ENCODE measurements at regions not wholly inside any gene's neighbourhood (a gene's known extent, or its start where the extent isn't known, plus 50 kb on each side); places are given as distances from the start of the nearest gene placed in this dataset.

GRCh38 chr3:26171006-26171405 is 381.1 kb downstream of the OXSM start:
- Histone ChIP-seq H3K4me3 (ENCODE audit: insufficient read depth, low read depth, low read length) (no peak overlapping the region), H3K27ac (ENCODE audit: insufficient read depth, low read depth, low read length, poor library complexity, severe bottlenecking) (no peak overlapping the region), H3K36me3 (ENCODE audit: control insufficient read depth, insufficient read depth, low read length) (no peaks in the 10 kb centered on the region), H3K9me3 (ENCODE audit: control insufficient read depth, low read length) (no peaks in the 10 kb centered on the region), H3K27me3 (ENCODE audit: control insufficient read depth, insufficient read depth, low read length, poor library complexity, severe bottlenecking) (no peaks in the 10 kb centered on the region), H3K4me1 (ENCODE audit: control insufficient read depth, insufficient read depth, low read length) (no peaks in the 10 kb centered on the region)

GRCh38 chr3:26191556-26191955 is 401.7 kb downstream of the OXSM start:
- Histone ChIP-seq H3K4me3 (ENCODE audit: insufficient read depth, low read depth, low read length) (no peak overlapping the region), H3K4me1 (ENCODE audit: control insufficient read depth, insufficient read depth, low read length) (no peaks in the 10 kb centered on the region), H3K27ac (ENCODE audit: insufficient read depth, low read depth, low read length, poor library complexity, severe bottlenecking) (no peak overlapping the region), H3K36me3 (ENCODE audit: control insufficient read depth, insufficient read depth, low read length) (no peaks in the 10 kb centered on the region), H3K27me3 (ENCODE audit: control insufficient read depth, insufficient read depth, low read length, poor library complexity, severe bottlenecking) (no peaks in the 10 kb centered on the region), H3K9me3 (ENCODE audit: control insufficient read depth, low read length) (no peaks in the 10 kb centered on the region)
- WGBS, 2 experiments: 92 to 100% methylated on average over 1 of the region's 1 CpG

- Histone ChIP-seq H3K4me1 (ENCODE audit: control insufficient read depth, insufficient read depth, low read length) (no peaks in the 10 kb centered on the region), H3K27me3 (ENCODE audit: control insufficient read depth, insufficient read depth, low read length, poor library complexity, severe bottlenecking) (no peaks in the 10 kb centered on the region), H3K36me3 (ENCODE audit: control insufficient read depth, insufficient read depth, low read length) (no peaks in the 10 kb centered on the region), H3K9me3 (ENCODE audit: control insufficient read depth, low read length) (no peaks in the 10 kb centered on the region), H3K4me3 (ENCODE audit: insufficient read depth, low read depth, low read length) (no peak overlapping the region), H3K27ac (ENCODE audit: insufficient read depth, low read depth, low read length, poor library complexity, severe bottlenecking) (no peak overlapping the region)
- WGBS, 2 experiments: 80 to 100% methylated on average over 1 to 3 of the region's 3 CpGs
Observed at GRCh38 chr3:26193558-26193957, 403.7 kb downstream of the OXSM start.

- no peaks in the 10 kb centered on the region for H3K36me3 ChIP-seq (ENCODE audit: control insufficient read depth, insufficient read depth, low read length)
- no peaks in the 10 kb centered on the region for H3K27me3 ChIP-seq (ENCODE audit: control insufficient read depth, insufficient read depth, low read length, poor library complexity, severe bottlenecking)
- H3K27ac ChIP-seq (ENCODE audit: insufficient read depth, low read depth, low read length, poor library complexity, severe bottlenecking): no peak overlapping the region
- H3K4me3 ChIP-seq (ENCODE audit: insufficient read depth, low read depth, low read length): no peak overlapping the region
- H3K4me1 ChIP-seq (ENCODE audit: control insufficient read depth, insufficient read depth, low read length): no peaks in the 10 kb centered on the region
- no peaks in the 10 kb centered on the region for H3K9me3 ChIP-seq (ENCODE audit: control insufficient read depth, low read length)
Observed at GRCh38 chr3:26196781-26197180, 406.9 kb downstream of the OXSM start.

- Histone ChIP-seq H3K4me1 (ENCODE audit: control insufficient read depth, insufficient read depth, low read length) (no peaks in the 10 kb centered on the region), H3K27ac (ENCODE audit: insufficient read depth, low read depth, low read length, poor library complexity, severe bottlenecking) (no peak overlapping the region), H3K4me3 (ENCODE audit: insufficient read depth, low read depth, low read length) (no peak overlapping the region), H3K36me3 (ENCODE audit: control insufficient read depth, insufficient read depth, low read length) (no peaks in the 10 kb centered on the region), H3K27me3 (ENCODE audit: control insufficient read depth, insufficient read depth, low read length, poor library complexity, severe bottlenecking) (no peaks in the 10 kb centered on the region), H3K9me3 (ENCODE audit: control insufficient read depth, low read length) (no peaks in the 10 kb centered on the region)
- 100% methylated on average over 1 of the region's 2 CpGs for WGBS, 2 experiments
Observed at GRCh38 chr3:26198609-26199008, 408.7 kb downstream of the OXSM start.

GRCh38 chr3:26202169-26202568 is 412.3 kb downstream of the OXSM start:
- 32 to 33% methylated on average over 3 of the region's 3 CpGs for WGBS, 2 experiments
- no peaks in the 10 kb centered on the region for H3K36me3 ChIP-seq (ENCODE audit: control insufficient read depth, insufficient read depth, low read length)
- H3K9me3 ChIP-seq (ENCODE audit: control insufficient read depth, low read length): no peaks in the 10 kb centered on the region
- H3K4me3 ChIP-seq (ENCODE audit: insufficient read depth, low read depth, low read length): no peak overlapping the region
- no peaks in the 10 kb centered on the region for H3K4me1 ChIP-seq (ENCODE audit: control insufficient read depth, insufficient read depth, low read length)
- no peaks in the 10 kb centered on the region for H3K27me3 ChIP-seq (ENCODE audit: control insufficient read depth, insufficient read depth, low read length, poor library complexity, severe bottlenecking)
- H3K27ac ChIP-seq (ENCODE audit: insufficient read depth, low read depth, low read length, poor library complexity, severe bottlenecking): no peak overlapping the region

- Histone ChIP-seq H3K9me3 (ENCODE audit: control insufficient read depth, low read length) (no peaks in the 10 kb centered on the region), H3K36me3 (ENCODE audit: control insufficient read depth, insufficient read depth, low read length) (no peaks in the 10 kb centered on the region), H3K27me3 (ENCODE audit: control insufficient read depth, insufficient read depth, low read length, poor library complexity, severe bottlenecking) (no peaks in the 10 kb centered on the region), H3K4me3 (ENCODE audit: insufficient read depth, low read depth, low read length) (no peak overlapping the region), H3K4me1 (ENCODE audit: control insufficient read depth, insufficient read depth, low read length) (no peaks in the 10 kb centered on the region), H3K27ac (ENCODE audit: insufficient read depth, low read depth, low read length, poor library complexity, severe bottlenecking) (no peak overlapping the region)
- WGBS, 2 experiments: 90 to 96% methylated on average over 1 of the region's 1 CpG
Observed at GRCh38 chr3:26205475-26205874, 415.6 kb downstream of the OXSM start.

- Histone ChIP-seq H3K27ac (ENCODE audit: insufficient read depth, low read depth, low read length, poor library complexity, severe bottlenecking) (no peak overlapping the region), H3K27me3 (ENCODE audit: control insufficient read depth, insufficient read depth, low read length, poor library complexity, severe bottlenecking) (no peaks in the 10 kb centered on the region), H3K36me3 (ENCODE audit: control insufficient read depth, insufficient read depth, low read length) (no peaks in the 10 kb centered on the region), H3K4me1 (ENCODE audit: control insufficient read depth, insufficient read depth, low read length) (no peaks in the 10 kb centered on the region), H3K4me3 (ENCODE audit: insufficient read depth, low read depth, low read length) (no peak overlapping the region), H3K9me3 (ENCODE audit: control insufficient read depth, low read length) (no peaks in the 10 kb centered on the region)
- 92 to 96% methylated on average over 4 of the region's 4 CpGs for WGBS, 2 experiments
Observed at GRCh38 chr3:26208201-26208600, 414.4 kb upstream of the LRRC3B start.

GRCh38 chr3:26229801-26230200 is 392.8 kb upstream of the LRRC3B start:
- Histone ChIP-seq H3K36me3 (ENCODE audit: control insufficient read depth, insufficient read depth, low read length) (no peaks in the 10 kb centered on the region), H3K27ac (ENCODE audit: insufficient read depth, low read depth, low read length, poor library complexity, severe bottlenecking) (no peak overlapping the region), H3K4me3 (ENCODE audit: insufficient read depth, low read depth, low read length) (no peak overlapping the region), H3K27me3 (ENCODE audit: control insufficient read depth, insufficient read depth, low read length, poor library complexity, severe bottlenecking) (no peaks in the 10 kb centered on the region), H3K9me3 (ENCODE audit: control insufficient read depth, low read length) (no peaks in the 10 kb centered on the region), H3K4me1 (ENCODE audit: control insufficient read depth, insufficient read depth, low read length) (no peaks in the 10 kb centered on the region)
- WGBS, 2 experiments: 92 to 94% methylated on average over 2 of the region's 2 CpGs

- no peak overlapping the region for H3K27ac ChIP-seq (ENCODE audit: insufficient read depth, low read depth, low read length, poor library complexity, severe bottlenecking)
- H3K36me3 ChIP-seq (ENCODE audit: control insufficient read depth, insufficient read depth, low read length): no peaks in the 10 kb centered on the region
- no peaks in the 10 kb centered on the region for H3K4me1 ChIP-seq (ENCODE audit: control insufficient read depth, insufficient read depth, low read length)
- WGBS, 2 experiments: 84 to 86% methylated on average over 3 to 4 of the region's 4 CpGs
- no peaks in the 10 kb centered on the region for H3K27me3 ChIP-seq (ENCODE audit: control insufficient read depth, insufficient read depth, low read length, poor library complexity, severe bottlenecking)
- H3K4me3 ChIP-seq (ENCODE audit: insufficient read depth, low read depth, low read length): no peak overlapping the region
- H3K9me3 ChIP-seq (ENCODE audit: control insufficient read depth, low read length): no peaks in the 10 kb centered on the region
Observed at GRCh38 chr3:26233374-26233773, 389.2 kb upstream of the LRRC3B start.

- 86 to 93% methylated on average over 2 of the region's 2 CpGs for WGBS, 2 experiments
- no peaks in the 10 kb centered on the region for H3K36me3 ChIP-seq (ENCODE audit: control insufficient read depth, insufficient read depth, low read length)
- no peaks in the 10 kb centered on the region for H3K9me3 ChIP-seq (ENCODE audit: control insufficient read depth, low read length)
- no peak overlapping the region for H3K4me3 ChIP-seq (ENCODE audit: insufficient read depth, low read depth, low read length)
- no peak overlapping the region for H3K27ac ChIP-seq (ENCODE audit: insufficient read depth, low read depth, low read length, poor library complexity, severe bottlenecking)
- H3K27me3 ChIP-seq (ENCODE audit: control insufficient read depth, insufficient read depth, low read length, poor library complexity, severe bottlenecking): no peaks in the 10 kb centered on the region
- H3K4me1 ChIP-seq (ENCODE audit: control insufficient read depth, insufficient read depth, low read length): no peaks in the 10 kb centered on the region
Observed at GRCh38 chr3:26236531-26236930, 386.0 kb upstream of the LRRC3B start.

All from ectodermal cell (in vitro differentiated cells).